Panc1 (cell line): ENCODE measurements at regions not wholly inside any gene's neighbourhood (a gene's known extent, or its start where the extent isn't known, plus 50 kb on each side); places are given as distances from the start of the nearest gene placed in this dataset.

Source experiments
- ATAC-seq: fragments of 200-7000 bp; cut with Tn5 transposase; 2 replicates; pipeline ENCODE4 v1.9.1; 2020; ENCODE audit warnings: mild to moderate bottlenecking, moderate library complexity
- BruUV-seq: library from RNA; stranded (reverse); fragments of 400-500 nt; replicated peaks from 2 replicates; lab custom pipeline; 2021; lab: Mats Ljungman, UMichigan
- CTCF ChIA-PET: fragments of 300-600 bp; sonication (Branson Sonifier 250); formaldehyde crosslinking; loops from one replicate; lab custom pipeline; 2022; ENCODE audit warnings: antibody characterized with exemption; lab: Charles Lee
- POLR2A ChIA-PET: fragments of 300-600 bp; sonication (Branson Sonifier 250); formaldehyde crosslinking; loops from one replicate; lab custom pipeline; 2022; ENCODE audit warnings: antibody characterized with exemption; lab: Charles Lee
- DNase-seq: peaks from one replicate; pipeline ENCODE4 v3.0.0-alpha.2; 2010; ENCODE audit warnings: low read depth, low spot score
- H3K27ac ChIP-seq: 2 replicates; pipeline ENCODE4 v1.5.1; 2011; ENCODE audit warnings: mild to moderate bottlenecking, low read length, inconsistent platforms
- H3K27me3 ChIP-seq: fragments of 200-500 bp; sonication (Bioruptor generic); 2 replicates; pipeline ENCODE4 v1.6.0; 2014; ENCODE audit warnings: low read length, inconsistent platforms; ENCODE audit not compliant: control insufficient read depth, insufficient read depth
- H3K36me3 ChIP-seq: fragments of 200-500 bp; sonication (Bioruptor generic); 2 replicates; pipeline ENCODE4 v1.5.1; 2014; ENCODE audit warnings: inconsistent platforms, mild to moderate bottlenecking, low read length, moderate library complexity; ENCODE audit not compliant: control insufficient read depth, insufficient read depth
- H3K4me1 ChIP-seq: 2 replicates; pipeline ENCODE4 v1.5.1; 2011; ENCODE audit warnings: inconsistent platforms, mild to moderate bottlenecking, low read length, moderate library complexity; ENCODE audit not compliant: control insufficient read depth, insufficient read depth
- H3K4me3 ChIP-seq, 2 experiments: 2 replicates each; pipeline ENCODE4 v1.5.1; 2011 to 2012; ENCODE audit warnings: low read depth in 2 of 2, low read length in 2 of 2, mild to moderate bottlenecking in 2 of 2, inconsistent platforms in 1 of 2, moderate library complexity in 1 of 2
- H3K9me3 ChIP-seq: fragments of 200-500 bp; sonication (Bioruptor generic); 2 replicates; pipeline ENCODE4 v1.5.1; 2014; ENCODE audit warnings: low read depth, mild to moderate bottlenecking, inconsistent platforms, low read length, moderate library complexity; ENCODE audit not compliant: control insufficient read depth, insufficient read depth
- CTCF ChIP-seq: fragments of 450-650 bp; IDR thresholded peaks from 2 replicates; pipeline ENCODE4 v1.5.1; 2017; ENCODE audit warnings: mild to moderate bottlenecking
- POLR2AphosphoS5 ChIP-seq: IDR thresholded peaks from 2 replicates; pipeline ENCODE4 v1.6.1; 2012; ENCODE audit warnings: mild to moderate bottlenecking, low read depth, low read length, moderate library complexity
- REST ChIP-seq, 2 experiments: IDR thresholded peaks; 2 replicates each; pipeline ENCODE4 v1.6.1; 2011 to 2012; ENCODE audit warnings: low read depth in 2 of 2, control low read depth in 1 of 2, low read length in 1 of 2, mild to moderate bottlenecking in 1 of 2, moderate library complexity in 1 of 2; ENCODE audit not compliant: insufficient read depth in 1 of 2
- SIN3A ChIP-seq: IDR thresholded peaks from 2 replicates; pipeline ENCODE4 v1.6.1; 2012; ENCODE audit warnings: low read depth, mild to moderate bottlenecking, low read length, moderate library complexity, borderline replicate concordance; ENCODE audit not compliant: insufficient read depth
- TCF7L2 ChIP-seq: IDR thresholded peaks from 2 replicates; pipeline ENCODE4 v1.6.1; 2011; ENCODE audit warnings: mild to moderate bottlenecking, low read depth, low read length, inconsistent platforms
- in situ Hi-C: cut with HindIII; loops from 2 replicates; pipeline ENCODE4 v1.10.0; 2016; ENCODE audit warnings: low sequenced_read_pairs, low pct_unique_long_range_greater_than_20kb
- intact Hi-C: fragments of 100-400 bp; cut with micrococcal nuclease; formaldehyde crosslinking; loops from one replicate; pipeline ENCODE4 v1.10.0; 2022; ENCODE audit not compliant: unreplicated experiment

- BruUV-seq, result no TSS peak
- intact Hi-C loops, result no loop called here
- ATAC-seq, result peak; percentile 58; the same call in 1 of the 2 replicates
- no peaks in the 10 kb centered on the region for H3K27me3 ChIP-seq
- CTCF ChIA-PET, result no interaction called here
- H3K36me3 ChIP-seq, result no peaks in the 10 kb centered on the region
- no peaks in the 10 kb centered on the region for H3K9me3 ChIP-seq
- H3K4me1 ChIP-seq, result no peaks in the 10 kb centered on the region
- no peak for TF ChIP-seq CTCF
- in situ Hi-C loops, result no loop called here
- no peak overlapping the region for H3K4me3 ChIP-seq
- no peak overlapping the region for H3K27ac ChIP-seq
- POLR2A ChIA-PET, result no interaction called here
- DNase-seq, result no peak
Measured at GRCh38 chr16:87178177-87178863, 138.9 kb downstream of the C16orf95 start.

DNA sequence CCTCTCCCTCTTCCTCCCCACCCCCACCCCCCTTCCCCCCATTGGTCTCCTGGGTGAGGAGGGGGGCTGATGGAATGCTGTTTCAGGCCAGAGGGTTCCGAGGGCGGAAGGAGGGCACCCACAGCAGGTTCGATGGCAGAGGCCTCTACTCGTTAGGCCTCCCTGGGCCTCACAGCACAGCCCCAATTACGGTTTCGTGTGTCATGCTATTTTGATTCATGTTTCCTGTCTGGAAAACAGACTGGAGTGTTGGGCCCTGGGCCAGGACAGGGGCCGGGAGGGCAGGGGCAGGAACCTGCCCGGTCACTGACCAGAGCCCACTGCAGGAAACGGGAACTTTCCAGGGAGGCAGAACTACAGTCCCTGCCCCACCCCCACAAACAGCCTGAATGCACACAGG, 138.2 kb downstream of the C16orf95 start:
- H3K4me1 ChIP-seq, result no peaks in the 10 kb centered on the region
- H3K9me3 ChIP-seq, result no peaks in the 10 kb centered on the region
- DNase-seq (no peak), ATAC-seq (no peak)
- BruUV-seq, result no TSS peak
- intact Hi-C loops, result no loop called here
- TF ChIP-seq REST (IDR thresholded peaks at IDR 0.05; ENCODE audit: insufficient read depth in 1 of 2, low read depth in 2 of 2, low read length in 1 of 2), result no peak
- no peak for TF ChIP-seq CTCF
- TF ChIP-seq TCF7L2, result no peak
- TF ChIP-seq POLR2AphosphoS5, result no peak
- TF ChIP-seq SIN3A, result no peak
- H3K27me3 ChIP-seq, result no peaks in the 10 kb centered on the region
- ChIA-PET POLR2A (no interaction called here), CTCF (no interaction called here)
- in situ Hi-C loops, result no loop called here
- H3K4me3 ChIP-seq, result no peak overlapping the region
- no peaks in the 10 kb centered on the region for H3K36me3 ChIP-seq
- H3K27ac ChIP-seq, result no peak overlapping the region
